Skeletal muscle tissue (tissue), 3 donors: ENCODE measurements at regions not wholly inside any gene's neighbourhood (a gene's known extent, or its start where the extent isn't known, plus 50 kb on each side); places are given as distances from the start of the nearest gene placed in this dataset.

Source experiments
- H3K27ac ChIP-seq: one replicate; pipeline ENCODE4 v1.7.0; 2013; ENCODE audit warnings: mild to moderate bottlenecking, low read depth, low read length, inconsistent platforms
- H3K27me3 ChIP-seq, 3 donors: one replicate each; pipeline ENCODE4 v1.7.0; 2013; ENCODE audit warnings: low read length in 3 of 3; ENCODE audit not compliant: control insufficient read depth in 3 of 3, insufficient read depth in 3 of 3
- H3K36me3 ChIP-seq, 3 donors: one replicate each; pipeline ENCODE4 v1.7.0; 2013; ENCODE audit warnings: low read length in 3 of 3; ENCODE audit not compliant: control insufficient read depth in 3 of 3, insufficient read depth in 3 of 3
- H3K4me1 ChIP-seq, 3 donors: one replicate each; pipeline ENCODE4 v1.7.0; 2013; ENCODE audit warnings: low read length in 3 of 3, mild to moderate bottlenecking in 3 of 3; ENCODE audit not compliant: control insufficient read depth in 3 of 3, insufficient read depth in 3 of 3
- H3K4me3 ChIP-seq, 3 donors: one replicate each; pipeline ENCODE4 v1.7.0; 2013; ENCODE audit warnings: low read length in 3 of 3
- H3K9ac ChIP-seq, 3 donors: one replicate each; pipeline ENCODE4 v1.7.0; 2013; ENCODE audit warnings: low read length in 3 of 3, mild to moderate bottlenecking in 3 of 3, moderate library complexity in 2 of 3, low read depth in 1 of 3
- H3K9me3 ChIP-seq, 3 donors: one replicate each; pipeline ENCODE4 v1.7.0; 2013; ENCODE audit warnings: low read length in 3 of 3; ENCODE audit not compliant: control insufficient read depth in 3 of 3
- donor health status: Osteomylitis.

DNA sequence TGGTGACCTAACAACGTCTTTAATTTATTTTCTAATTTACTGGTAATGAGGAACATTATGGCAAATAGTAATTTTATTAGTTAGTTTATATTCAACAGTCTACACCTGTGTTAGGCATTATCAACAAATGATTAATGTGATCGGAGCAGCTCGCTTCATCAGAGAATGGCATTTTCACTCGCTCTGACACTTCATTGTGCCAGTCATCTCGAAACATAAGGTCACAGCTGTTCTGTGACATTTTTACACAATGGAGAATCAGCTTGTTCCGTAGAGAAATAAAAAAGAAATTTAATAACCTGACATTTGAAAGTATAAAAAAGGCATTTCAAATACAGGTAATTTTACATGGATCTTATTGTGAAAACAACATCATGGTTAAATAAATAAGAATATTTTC, 858.4 kb downstream of the SLITRK6 start:
- Histone ChIP-seq H3K36me3 (no peaks in the 10 kb centered on the region), H3K9ac (no peak overlapping the region), H3K27me3 (no peaks in the 10 kb centered on the region), H3K4me1 (no peaks in the 10 kb centered on the region), H3K9me3 (no peaks in the 10 kb centered on the region), H3K27ac (no peak overlapping the region), H3K4me3 (no peak overlapping the region)

DNA sequence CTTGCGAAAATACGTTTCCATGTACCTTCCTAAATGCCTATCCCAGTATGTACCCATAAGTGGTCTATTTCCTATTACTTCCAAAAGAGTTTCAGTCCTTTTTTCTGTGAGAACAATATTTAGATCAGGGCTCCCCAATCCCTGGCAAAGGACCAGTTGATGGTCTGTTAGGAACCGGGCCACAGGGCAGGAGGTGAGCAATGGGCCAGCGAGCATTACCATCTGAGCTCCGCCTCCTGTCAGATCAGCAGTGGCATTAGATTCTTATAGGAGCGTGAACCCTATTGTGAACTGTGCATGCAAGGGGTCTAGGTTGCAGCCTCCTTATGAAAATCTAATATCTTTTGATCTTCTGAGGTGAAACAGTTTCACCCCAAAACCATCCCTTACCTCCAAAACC, 859.1 kb downstream of the SLITRK6 start:
- H3K9me3 ChIP-seq: no peaks in the 10 kb centered on the region
- no peaks in the 10 kb centered on the region for H3K27me3 ChIP-seq
- H3K36me3 ChIP-seq: no peaks in the 10 kb centered on the region
- no peak overlapping the region for H3K9ac ChIP-seq
- H3K4me3 ChIP-seq: no peak overlapping the region
- no peak overlapping the region for H3K27ac ChIP-seq
- no peaks in the 10 kb centered on the region for H3K4me1 ChIP-seq

DNA sequence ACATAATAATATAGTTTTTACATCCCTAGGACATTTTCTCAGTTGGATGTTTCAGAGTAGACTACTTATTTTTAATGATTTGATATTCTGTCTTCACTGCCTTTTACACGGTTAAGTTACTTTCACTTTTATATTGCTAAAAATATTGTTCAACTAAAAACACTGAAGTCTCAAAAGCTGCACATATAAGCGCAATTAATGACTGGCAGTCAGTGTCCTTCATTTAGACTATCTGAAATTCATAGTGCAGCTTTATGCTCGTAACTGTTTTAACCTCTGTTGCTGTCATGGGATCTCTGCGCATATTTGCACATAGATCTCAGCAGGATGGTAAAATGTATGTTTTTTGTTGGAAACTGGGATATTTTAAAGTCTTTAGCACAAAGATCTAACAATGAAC, 864.3 kb downstream of the SLITRK6 start:
- Histone ChIP-seq H3K36me3 (no peaks in the 10 kb centered on the region), H3K9me3 (no peaks in the 10 kb centered on the region), H3K4me3 (no peak overlapping the region), H3K27ac (no peak overlapping the region), H3K27me3 (no peaks in the 10 kb centered on the region), H3K4me1 (no peaks in the 10 kb centered on the region), H3K9ac (no peak overlapping the region)

DNA sequence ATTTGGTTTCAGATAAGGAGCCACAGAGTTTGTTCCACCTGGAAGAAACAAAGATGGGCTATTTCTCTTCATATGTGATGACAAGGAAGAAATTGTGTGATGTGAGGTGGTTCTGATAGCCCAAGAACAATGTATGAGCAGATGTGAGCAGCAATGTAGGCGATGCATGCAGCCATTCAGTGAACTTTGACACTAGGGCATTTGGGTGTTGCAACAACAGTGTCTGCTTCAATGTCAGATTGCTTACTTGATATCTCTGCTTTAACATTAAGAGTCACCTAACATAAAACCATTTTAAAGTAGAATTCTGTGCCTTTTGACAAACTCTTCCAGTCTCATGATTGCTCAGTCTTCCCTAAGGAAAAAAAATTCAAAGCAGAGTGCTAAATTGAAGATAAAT, 865.4 kb downstream of the SLITRK6 start:
- Histone ChIP-seq H3K9me3 (no peaks in the 10 kb centered on the region), H3K4me1 (no peaks in the 10 kb centered on the region), H3K36me3 (no peaks in the 10 kb centered on the region), H3K27ac (no peak overlapping the region), H3K4me3 (no peak overlapping the region), H3K27me3 (no peaks in the 10 kb centered on the region), H3K9ac (no peak overlapping the region)

DNA sequence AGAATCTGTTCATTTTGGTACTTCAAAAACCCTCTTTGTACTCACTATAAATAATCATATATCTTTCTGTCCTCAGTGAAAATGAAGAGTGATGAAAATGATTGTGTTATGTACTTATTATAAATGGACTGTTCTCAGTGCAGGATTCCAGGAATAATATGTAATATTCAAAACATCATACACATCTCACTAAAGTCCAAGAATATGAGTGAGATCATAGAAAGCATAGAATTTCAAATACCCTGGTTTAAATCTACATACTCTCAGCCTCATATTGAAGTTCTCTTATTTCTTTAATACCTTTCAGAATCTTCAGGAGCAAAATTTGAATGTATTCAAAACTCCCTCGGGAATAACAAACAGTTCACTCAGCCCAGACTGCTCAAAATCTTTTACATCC, 868.0 kb downstream of the SLITRK6 start:
- Histone ChIP-seq H3K4me3 (no peak overlapping the region), H3K27me3 (no peaks in the 10 kb centered on the region), H3K27ac (no peak overlapping the region), H3K36me3 (no peaks in the 10 kb centered on the region), H3K9ac (no peak overlapping the region), H3K4me1 (no peaks in the 10 kb centered on the region), H3K9me3 (peaks cover 0 to 2% (median 0%) of the 10 kb centered on the region in 3 donors)

DNA sequence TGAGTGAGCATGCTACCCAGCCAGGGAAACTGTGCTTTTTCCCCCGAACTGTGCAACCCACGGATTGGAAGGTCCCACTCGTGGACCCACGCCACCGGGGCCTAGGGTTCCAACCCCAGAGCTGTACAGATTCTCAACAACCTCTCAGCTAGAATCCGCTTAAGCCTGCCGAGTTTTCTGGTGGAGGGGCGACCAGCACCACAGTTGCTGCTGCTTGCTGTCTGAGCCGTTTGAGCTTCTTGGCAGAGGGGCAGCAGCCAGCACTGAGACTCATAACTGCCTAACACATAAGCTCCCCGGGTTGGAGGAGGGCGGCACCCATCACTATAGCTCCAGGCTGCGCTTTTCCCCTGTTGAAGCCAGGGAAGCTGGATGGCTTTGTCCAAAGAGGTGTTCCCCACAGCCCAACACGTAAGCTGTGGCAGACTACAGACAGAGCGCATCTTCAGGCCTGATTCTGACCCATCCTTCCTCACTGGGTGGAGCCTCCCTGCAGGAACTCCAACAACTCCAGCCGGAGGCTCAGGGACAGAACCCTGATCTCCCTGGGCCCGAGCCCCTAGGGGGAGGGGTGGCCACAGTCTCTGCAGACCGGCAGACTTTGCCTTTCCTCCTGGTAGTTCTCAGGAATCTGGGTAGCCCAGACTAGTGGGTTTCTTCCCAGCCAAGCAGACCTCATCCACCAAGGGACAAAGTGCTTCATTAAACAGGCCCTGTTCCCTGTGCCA, 871.6 kb downstream of the SLITRK6 start:
- Histone ChIP-seq H3K27me3 (no peaks in the 10 kb centered on the region), H3K9me3 (peaks cover 0 to 2% (median 0%) of the 10 kb centered on the region in 3 donors), H3K4me3 (no peak overlapping the region), H3K9ac (no peak overlapping the region), H3K36me3 (no peaks in the 10 kb centered on the region), H3K27ac (no peak overlapping the region), H3K4me1 (no peaks in the 10 kb centered on the region)

DNA sequence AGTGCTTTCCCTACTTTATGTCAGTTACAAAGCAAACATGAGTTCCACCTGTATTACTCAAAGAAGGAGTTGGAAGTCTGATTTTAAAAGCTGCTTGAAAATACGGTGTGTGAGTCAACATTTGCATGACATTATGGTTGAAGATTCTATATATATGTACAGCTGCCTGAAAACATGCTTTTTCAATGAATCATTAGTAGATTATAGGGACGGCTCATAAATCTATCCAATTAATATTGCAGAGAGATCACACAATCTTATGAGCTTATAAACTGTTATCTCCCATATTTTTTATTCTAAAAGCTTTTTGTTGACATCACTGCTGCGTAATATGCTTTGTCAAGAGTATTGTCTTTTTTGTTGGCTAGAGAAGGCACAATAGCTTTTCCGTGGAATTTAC, 873.8 kb downstream of the SLITRK6 start:
- Histone ChIP-seq H3K9ac (no peak overlapping the region), H3K9me3 (peaks cover 0 to 2% (median 0%) of the 10 kb centered on the region in 3 donors), H3K27me3 (no peaks in the 10 kb centered on the region), H3K27ac (no peak overlapping the region), H3K4me3 (no peak overlapping the region), H3K36me3 (no peaks in the 10 kb centered on the region), H3K4me1 (no peaks in the 10 kb centered on the region)

DNA sequence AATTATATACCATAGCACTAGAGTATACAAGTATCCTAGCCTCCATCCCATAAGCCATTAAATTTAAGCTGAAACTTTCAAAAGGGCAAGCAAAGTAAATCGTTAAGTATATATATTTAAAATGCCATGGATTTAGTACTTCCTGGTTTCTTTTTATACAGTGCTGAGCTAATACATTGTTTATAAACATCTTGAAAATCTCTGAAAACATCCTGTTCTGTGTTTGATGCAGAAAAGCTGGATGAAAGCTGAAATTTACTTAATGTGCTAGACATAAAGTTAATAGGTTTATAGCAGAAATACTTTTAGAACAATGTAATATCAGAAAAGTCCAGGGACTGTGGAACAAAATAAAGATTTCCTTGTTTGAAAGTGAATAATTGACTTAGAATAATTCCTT, 875.4 kb downstream of the SLITRK6 start:
- Histone ChIP-seq H3K27ac (no peak overlapping the region), H3K36me3 (no peaks in the 10 kb centered on the region), H3K9me3 (peaks cover 0 to 2% (median 0%) of the 10 kb centered on the region in 3 donors), H3K4me3 (no peak overlapping the region), H3K27me3 (no peaks in the 10 kb centered on the region), H3K9ac (no peak overlapping the region), H3K4me1 (no peaks in the 10 kb centered on the region)

DNA sequence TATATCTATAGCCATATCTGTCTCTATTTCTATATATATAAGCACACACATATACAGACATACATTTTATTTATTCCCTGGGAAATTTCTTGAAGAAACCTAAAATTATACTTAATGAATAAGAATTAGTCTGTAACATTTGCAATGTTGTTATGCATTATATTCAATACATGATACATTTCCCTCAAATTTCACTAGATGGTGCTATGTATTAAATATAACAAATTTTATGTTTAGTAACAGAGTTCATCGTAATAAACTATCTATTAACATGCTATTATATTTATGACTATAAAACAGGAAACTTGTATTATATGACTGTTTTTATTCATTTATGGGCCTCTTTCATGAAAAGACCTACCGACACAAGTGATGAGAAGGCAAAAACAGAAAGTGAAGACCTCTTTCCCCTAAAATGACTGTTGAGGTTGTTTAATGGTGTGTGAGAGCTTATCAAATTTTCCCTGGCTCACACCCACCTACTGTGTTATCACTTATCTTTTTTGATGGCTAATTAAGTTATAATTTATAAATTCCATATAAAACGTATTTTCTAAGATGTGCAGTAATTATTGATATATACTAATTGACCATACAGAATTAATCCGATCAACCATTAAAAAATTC, 881.9 kb downstream of the SLITRK6 start:
- Histone ChIP-seq H3K27ac (no peak overlapping the region), H3K4me1 (no peaks in the 10 kb centered on the region), H3K9ac (no peak overlapping the region), H3K36me3 (no peaks in the 10 kb centered on the region), H3K27me3 (no peaks in the 10 kb centered on the region), H3K9me3 (no peaks in the 10 kb centered on the region), H3K4me3 (no peak overlapping the region)

DNA sequence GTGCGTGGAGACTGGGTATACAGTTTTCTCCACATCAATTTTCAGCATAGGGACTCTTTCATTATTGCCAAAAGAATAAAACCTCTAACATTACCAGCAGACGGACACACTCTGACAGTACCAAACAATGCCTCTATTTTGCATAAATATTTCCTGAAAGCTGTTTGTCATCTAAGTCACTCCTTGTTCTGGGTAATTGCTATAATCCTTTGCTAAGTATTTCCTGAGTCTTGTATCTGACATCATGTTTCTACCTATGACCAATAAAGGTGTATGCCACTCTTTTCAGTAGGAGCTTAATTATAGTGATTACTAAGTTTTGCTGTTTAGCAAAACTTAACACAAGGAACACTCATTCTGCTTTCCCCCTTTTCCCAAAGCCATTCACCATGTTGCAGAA, 886.5 kb downstream of the SLITRK6 start:
- H3K9ac ChIP-seq: no peak overlapping the region
- H3K27me3 ChIP-seq: no peaks in the 10 kb centered on the region
- no peaks in the 10 kb centered on the region for H3K36me3 ChIP-seq
- no peaks in the 10 kb centered on the region for H3K4me1 ChIP-seq
- H3K9me3 ChIP-seq: no peaks in the 10 kb centered on the region
- no peak overlapping the region for H3K4me3 ChIP-seq
- no peak overlapping the region for H3K27ac ChIP-seq
